Ectodermal cell (in vitro differentiated cells): ENCODE measurements at regions not wholly inside any gene's neighbourhood (a gene's known extent, or its start where the extent isn't known, plus 50 kb on each side); places are given as distances from the start of the nearest gene placed in this dataset.
"Not testable (repeated sequence)": the region's sequence is repeated elsewhere in the genome, so short reads cannot be mapped to it uniquely, and the experiment has no call there.

Source experiments
- H3K27ac ChIP-seq: 2 replicates; pipeline ENCODE4 v1.7.0; 2013; ENCODE audit warnings: mild to moderate bottlenecking, low read depth, low read length; ENCODE audit not compliant: insufficient read depth, poor library complexity, severe bottlenecking
- H3K27me3 ChIP-seq: 2 replicates; pipeline ENCODE4 v1.7.0; 2013; ENCODE audit warnings: mild to moderate bottlenecking, low read length; ENCODE audit not compliant: insufficient read depth, control insufficient read depth, poor library complexity, severe bottlenecking
- H3K36me3 ChIP-seq: one replicate; pipeline ENCODE4 v1.7.0; 2013; ENCODE audit warnings: low read length; ENCODE audit not compliant: control insufficient read depth, insufficient read depth
- H3K4me1 ChIP-seq: one replicate; pipeline ENCODE4 v1.7.0; 2013; ENCODE audit warnings: low read length; ENCODE audit not compliant: control insufficient read depth, insufficient read depth
- H3K4me3 ChIP-seq: 2 replicates; pipeline ENCODE4 v1.7.0; 2013; ENCODE audit warnings: low read depth, low read length, control low read depth; ENCODE audit not compliant: insufficient read depth
- H3K9me3 ChIP-seq: 2 replicates; pipeline ENCODE4 v1.7.0; 2013; ENCODE audit warnings: mild to moderate bottlenecking, low read length, moderate library complexity; ENCODE audit not compliant: control insufficient read depth
- WGBS, 2 experiments: methylation state at CpG; one replicate each; pipeline ENCODE4 v1.1.7; 2013; ENCODE audit warnings: missing lambda C conversion rate in 2 of 2; 5-methylcytosine and 5-hydroxymethylcytosine counted together

- Histone ChIP-seq H3K27me3 (no peaks in the 10 kb centered on the region), H3K27ac (no peak overlapping the region), H3K4me1 (no peaks in the 10 kb centered on the region), H3K9me3 (peaks cover 2% of the 10 kb centered on the region), H3K4me3 (no peak overlapping the region), H3K36me3 (no peaks in the 10 kb centered on the region)
Measured at GRCh38 chr2:160822006-160822405, 328.4 kb upstream of the RBMS1 start.

- Histone ChIP-seq H3K9me3 (peaks cover 4% of the 10 kb centered on the region), H3K4me1 (no peaks in the 10 kb centered on the region), H3K36me3 (no peaks in the 10 kb centered on the region), H3K4me3 (no peak overlapping the region), H3K27me3 (no peaks in the 10 kb centered on the region), H3K27ac (no peak overlapping the region)
- no CpG with 5 or more reads among the region's 1 CpG for WGBS, 2 experiments
Measured at GRCh38 chr2:160825433-160825832, 331.8 kb upstream of the RBMS1 start.

- peaks cover 4% of the 10 kb centered on the region for H3K9me3 ChIP-seq
- no peaks in the 10 kb centered on the region for H3K27me3 ChIP-seq
- no peak overlapping the region for H3K27ac ChIP-seq
- H3K4me3 ChIP-seq = no peak overlapping the region
- no peaks in the 10 kb centered on the region for H3K4me1 ChIP-seq
- H3K36me3 ChIP-seq = no peaks in the 10 kb centered on the region
Measured at GRCh38 chr2:160826496-160826895, 332.9 kb upstream of the RBMS1 start.

- Histone ChIP-seq H3K9me3 (peaks cover 2% of the 10 kb centered on the region), H3K4me1 (no peaks in the 10 kb centered on the region), H3K27me3 (no peaks in the 10 kb centered on the region), H3K4me3 (no peak overlapping the region), H3K36me3 (no peaks in the 10 kb centered on the region), H3K27ac (no peak overlapping the region)
- 87 to 88% methylated on average over 3 of the region's 3 CpGs for WGBS, 2 experiments
Measured at GRCh38 chr2:160828076-160828475, 332.2 kb upstream of the TANK start.

GRCh38 chr2:160832381-160832780 is 327.8 kb upstream of the TANK start:
- WGBS, 2 experiments = 91 to 94% methylated on average over 4 of the region's 5 CpGs
- H3K27ac ChIP-seq, H3K9me3 ChIP-seq, H3K4me3 ChIP-seq, H3K27me3 ChIP-seq, H3K36me3 ChIP-seq, H3K4me1 ChIP-seq: not testable (repeated sequence)

GRCh38 chr2:160835166-160835565 is 325.1 kb upstream of the TANK start:
- Histone ChIP-seq H3K9me3 (no peaks in the 10 kb centered on the region), H3K36me3 (no peaks in the 10 kb centered on the region), H3K4me1 (no peaks in the 10 kb centered on the region), H3K27me3 (no peaks in the 10 kb centered on the region), H3K4me3 (no peak overlapping the region), H3K27ac (no peak overlapping the region)
- WGBS, 2 experiments = 46 to 86% methylated on average over 1 to 2 of the region's 2 CpGs

- H3K4me3 ChIP-seq = no peak overlapping the region
- no peak overlapping the region for H3K27ac ChIP-seq
- no peaks in the 10 kb centered on the region for H3K4me1 ChIP-seq
- H3K27me3 ChIP-seq = no peaks in the 10 kb centered on the region
- H3K36me3 ChIP-seq = no peaks in the 10 kb centered on the region
- WGBS, 2 experiments = 73% methylated on average over 1 of the region's 1 CpG; no CpG with 5 or more reads in 1 of the 2 experiments
- no peaks in the 10 kb centered on the region for H3K9me3 ChIP-seq
Measured at GRCh38 chr2:160836755-160837154, 323.5 kb upstream of the TANK start.

- H3K27ac ChIP-seq = no peak overlapping the region
- H3K4me3 ChIP-seq = no peak overlapping the region
Measured at GRCh38 chr2:160837416-160837815, 322.8 kb upstream of the TANK start.

GRCh38 chr2:160838147-160838546 is 322.1 kb upstream of the TANK start:
- Histone ChIP-seq H3K27me3 (no peaks in the 10 kb centered on the region), H3K9me3 (no peaks in the 10 kb centered on the region), H3K4me1 (no peaks in the 10 kb centered on the region), H3K27ac (no peak overlapping the region), H3K36me3 (no peaks in the 10 kb centered on the region), H3K4me3 (no peak overlapping the region)
- WGBS, 2 experiments = 89 to 92% methylated on average over 1 of the region's 1 CpG

More at GRCh38 chr2:160837416-160837815, 322.8 kb upstream of the TANK start:
- no peaks in the 10 kb centered on the region for H3K4me1 ChIP-seq
- H3K36me3 ChIP-seq = no peaks in the 10 kb centered on the region
- H3K9me3 ChIP-seq = no peaks in the 10 kb centered on the region
- no peaks in the 10 kb centered on the region for H3K27me3 ChIP-seq

- Histone ChIP-seq H3K27ac (no peak overlapping the region), H3K4me1 (no peaks in the 10 kb centered on the region), H3K4me3 (no peak overlapping the region), H3K9me3 (no peaks in the 10 kb centered on the region), H3K36me3 (no peaks in the 10 kb centered on the region), H3K27me3 (no peaks in the 10 kb centered on the region)
- WGBS, 2 experiments = 95 to 100% methylated on average over 2 to 4 of the region's 4 CpGs
Measured at GRCh38 chr2:160838691-160839090, 321.5 kb upstream of the TANK start.

GRCh38 chr2:160842286-160842685 is 317.9 kb upstream of the TANK start:
- 82 to 88% methylated on average over 3 to 4 of the region's 4 CpGs for WGBS, 2 experiments

More at GRCh38 chr2:160842286-160842685, 317.9 kb upstream of the TANK start:
- Histone ChIP-seq H3K4me1 (no peaks in the 10 kb centered on the region), H3K36me3 (no peaks in the 10 kb centered on the region), H3K27me3 (no peaks in the 10 kb centered on the region), H3K9me3 (no peaks in the 10 kb centered on the region), H3K27ac (no peak overlapping the region), H3K4me3 (no peak overlapping the region)
